CD8-positive, alpha-beta memory T cell (primary cell): ENCODE measurements at regions not wholly inside any gene's neighbourhood (a gene's known extent, or its start where the extent isn't known, plus 50 kb on each side); places are given as distances from the start of the nearest gene placed in this dataset.
"Not testable (repeated sequence)": the region's sequence is repeated elsewhere in the genome, so short reads cannot be mapped to it uniquely, and the experiment has no call there.

ENCODE experiments used
- CTCF ChIA-PET: fragments of 350-600 bp; sonication (Branson Sonifier 250); formaldehyde crosslinking; loops from one replicate; lab custom pipeline; 2021; ENCODE audit warnings: antibody characterized with exemption; lab: Charles Lee
- POLR2A ChIA-PET: fragments of 350-600 bp; sonication (Branson Sonifier 250); formaldehyde crosslinking; loops from one replicate; lab custom pipeline; 2021; ENCODE audit warnings: antibody characterized with exemption; lab: Charles Lee
- DNase-seq, 5 donors: peaks; one replicate each; pipeline versions ENCODE4 v3.0.0 to v3.0.0-alpha.2; 2020 to 2022; ENCODE audit warnings: mixed read lengths in 1 of 5
- H3K27ac ChIP-seq: one replicate; pipeline ENCODE4 v1.7.0; 2013; ENCODE audit warnings: low read depth, mild to moderate bottlenecking, low read length, moderate library complexity
- H3K27me3 ChIP-seq: 2 replicates; pipeline ENCODE4 v1.7.0; 2013; ENCODE audit warnings: low read length, mild to moderate bottlenecking; ENCODE audit not compliant: insufficient read depth, poor library complexity, severe bottlenecking
- H3K36me3 ChIP-seq: 2 replicates; pipeline ENCODE4 v1.7.0; 2013; ENCODE audit warnings: mild to moderate bottlenecking, low read length, moderate library complexity; ENCODE audit not compliant: insufficient read depth
- H3K4me1 ChIP-seq: 2 replicates; pipeline ENCODE4 v1.7.0; 2013; ENCODE audit warnings: mild to moderate bottlenecking, low read length, moderate library complexity; ENCODE audit not compliant: insufficient read depth
- H3K4me3 ChIP-seq: 2 replicates; pipeline ENCODE4 v1.7.0; 2013; ENCODE audit warnings: mild to moderate bottlenecking, low read length
- H3K9me3 ChIP-seq: 2 replicates; pipeline ENCODE4 v1.7.0; 2013; ENCODE audit warnings: mild to moderate bottlenecking, low read length
- H3K27ac Mint-ChIP-seq, 8 donors: one replicate each; pipeline ENCODE4 v1.8.0; 2020 to 2021; ENCODE audit warnings: mixed read lengths in 8 of 8, mild to moderate bottlenecking in 6 of 8, inconsistent platforms in 3 of 8, moderate library complexity in 3 of 8
- H3K27me3 Mint-ChIP-seq, 2 donors: one replicate each; pipeline ENCODE4 v1.8.0; 2020 to 2021; ENCODE audit warnings: mixed read lengths in 2 of 2, mild to moderate bottlenecking in 1 of 2, moderate library complexity in 1 of 2
- H3K36me3 Mint-ChIP-seq, 3 donors: one replicate each; pipeline ENCODE4 v1.8.0; 2020 to 2021; ENCODE audit warnings: mixed read lengths in 3 of 3, inconsistent platforms in 1 of 3, mild to moderate bottlenecking in 1 of 3
- H3K4me1 Mint-ChIP-seq, 3 donors: one replicate each; pipeline ENCODE4 v1.8.0; 2020 to 2021; ENCODE audit warnings: mixed read lengths in 3 of 3, inconsistent platforms in 1 of 3, mild to moderate bottlenecking in 1 of 3
- H3K4me3 Mint-ChIP-seq, 7 donors: one replicate each; pipeline ENCODE4 v1.8.0; 2020 to 2021; ENCODE audit warnings: mixed read lengths in 7 of 7, mild to moderate bottlenecking in 6 of 7, moderate library complexity in 4 of 7, inconsistent platforms in 2 of 7
- H3K9me3 Mint-ChIP-seq, 5 donors: one replicate each; pipeline ENCODE4 v1.8.0; 2020 to 2022; ENCODE audit warnings: mixed read lengths in 5 of 5, mild to moderate bottlenecking in 3 of 5, moderate library complexity in 2 of 5, inconsistent platforms in 1 of 5

- H3K9me3 ChIP-seq: no peaks in the 10 kb centered on the region
- H3K27me3 Mint-ChIP-seq: peaks cover 0 to 3% of the 10 kb centered on the region in 2 donors
- no peak overlapping the region for H3K27ac ChIP-seq
- no peak overlapping the region for H3K4me3 Mint-ChIP-seq
- H3K27ac Mint-ChIP-seq: no peak overlapping the region
- H3K27me3 ChIP-seq: no peaks in the 10 kb centered on the region
- DNase-seq: no peak
- H3K36me3 Mint-ChIP-seq: no peaks in the 10 kb centered on the region
- CTCF ChIA-PET: interaction anchor here (1.4 kb wide), 1 partner anchor 47 kb away, joined by 3 read pairs; no protein-coding TSS in a partner anchor
- no peaks in the 10 kb centered on the region for H3K4me1 Mint-ChIP-seq
- H3K4me3 ChIP-seq: no peak overlapping the region
- no peaks in the 10 kb centered on the region for H3K4me1 ChIP-seq
- POLR2A ChIA-PET: no interaction called here
- no peaks in the 10 kb centered on the region for H3K36me3 ChIP-seq
- peaks cover 4 to 13% (median 6%) of the 10 kb centered on the region in 5 donors for H3K9me3 Mint-ChIP-seq
These were observed 760.3 kb upstream of the SOX11 start for GRCh38 chr2:4931721-4932365.

- H3K36me3 ChIP-seq, H3K4me3 ChIP-seq, H3K27me3 Mint-ChIP-seq, POLR2A ChIA-PET, H3K9me3 ChIP-seq, DNase-seq, H3K4me3 Mint-ChIP-seq, H3K27ac ChIP-seq, CTCF ChIA-PET, H3K27ac Mint-ChIP-seq, H3K4me1 ChIP-seq, H3K4me1 Mint-ChIP-seq, H3K36me3 Mint-ChIP-seq, H3K27me3 ChIP-seq: not testable (repeated sequence)
- H3K9me3 Mint-ChIP-seq: peaks cover 2 to 16% (median 6%) of the 10 kb centered on the region in 5 donors
These were observed 756.9 kb upstream of the SOX11 start for GRCh38 chr2:4935291-4935690.

DNA sequence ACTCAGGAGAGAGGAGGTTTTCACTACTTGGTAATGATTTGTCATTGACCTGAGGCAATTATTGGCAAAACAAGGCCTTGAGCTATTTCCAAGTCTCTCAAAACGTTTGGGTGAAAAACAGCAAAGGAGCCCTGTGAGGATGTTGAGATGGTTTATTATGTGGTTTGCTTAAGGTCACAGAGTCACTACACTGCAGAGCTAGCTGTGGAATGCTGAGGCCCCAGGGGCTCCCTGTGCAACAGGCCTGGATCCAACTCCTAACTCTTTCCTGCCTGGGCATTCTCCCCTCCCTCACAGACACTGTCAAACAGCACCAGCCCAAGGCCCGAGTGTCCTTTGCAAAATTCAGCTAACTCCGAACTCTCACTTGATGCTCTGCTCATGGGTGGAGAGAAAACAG, 754.6 kb upstream of the SOX11 start:
- CTCF ChIA-PET: no interaction called here
- no peaks in the 10 kb centered on the region for H3K4me1 Mint-ChIP-seq
- no peaks in the 10 kb centered on the region for H3K36me3 Mint-ChIP-seq
- POLR2A ChIA-PET: no interaction called here
- Histone ChIP-seq H3K9me3 (no peaks in the 10 kb centered on the region), H3K27ac (no peak overlapping the region), H3K4me3 (no peak overlapping the region), H3K4me1 (no peaks in the 10 kb centered on the region), H3K36me3 (no peaks in the 10 kb centered on the region), H3K27me3 (no peaks in the 10 kb centered on the region)
- H3K27me3 Mint-ChIP-seq: no peaks in the 10 kb centered on the region
- peaks cover 2 to 18% (median 12%) of the 10 kb centered on the region in 5 donors for H3K9me3 Mint-ChIP-seq
- no peak for DNase-seq
- H3K4me3 Mint-ChIP-seq: no peak overlapping the region
- no peak overlapping the region for H3K27ac Mint-ChIP-seq

DNA sequence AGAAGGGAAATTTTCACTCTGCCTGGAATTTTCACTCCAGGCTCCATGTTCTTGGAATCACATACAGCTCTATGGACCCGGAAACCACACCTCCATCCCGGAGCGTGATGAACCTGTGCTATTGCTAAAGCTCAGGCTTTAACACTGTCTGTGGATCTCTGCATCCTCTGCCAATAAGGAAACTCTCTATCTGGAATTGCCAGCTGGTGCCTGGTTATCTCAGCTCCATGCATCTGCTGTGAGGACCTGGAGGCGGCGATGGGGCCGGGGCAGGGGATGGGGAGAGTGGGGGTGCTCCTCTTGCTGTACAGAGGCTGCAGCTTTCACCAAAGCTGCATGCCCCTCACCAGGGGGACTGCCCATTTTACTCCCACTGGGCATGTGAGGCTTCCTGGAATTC, 754.0 kb upstream of the SOX11 start:
- H3K4me3 ChIP-seq: no peak overlapping the region
- Mint-ChIP-seq H3K4me1 (no peaks in the 10 kb centered on the region), H3K4me3 (no peak overlapping the region), H3K27me3 (no peaks in the 10 kb centered on the region), H3K9me3 (peaks cover 2 to 15% (median 12%) of the 10 kb centered on the region in 5 donors), H3K36me3 (no peaks in the 10 kb centered on the region), H3K27ac (no peak overlapping the region)
- DNase-seq: no peak
- H3K27me3 ChIP-seq: no peaks in the 10 kb centered on the region
- no peaks in the 10 kb centered on the region for H3K4me1 ChIP-seq
- no peaks in the 10 kb centered on the region for H3K9me3 ChIP-seq
- no peaks in the 10 kb centered on the region for H3K36me3 ChIP-seq
- POLR2A ChIA-PET: no interaction called here
- CTCF ChIA-PET: no interaction called here
- H3K27ac ChIP-seq: no peak overlapping the region

GRCh38 chr2:4942441-4942840, 749.7 kb upstream of the SOX11 start:
- peaks cover 4 to 15% (median 7%) of the 10 kb centered on the region in 5 donors for H3K9me3 Mint-ChIP-seq
- no peaks in the 10 kb centered on the region for H3K4me1 ChIP-seq
- no peaks in the 10 kb centered on the region for H3K36me3 ChIP-seq
- no peak overlapping the region for H3K27ac ChIP-seq
- no peak for DNase-seq
- H3K9me3 ChIP-seq: no peaks in the 10 kb centered on the region
- POLR2A ChIA-PET: no interaction called here
- H3K27ac Mint-ChIP-seq: no peak overlapping the region
- no peaks in the 10 kb centered on the region for H3K27me3 ChIP-seq
- H3K4me3 Mint-ChIP-seq: no peak overlapping the region
- H3K36me3 Mint-ChIP-seq: no peaks in the 10 kb centered on the region
- H3K4me3 ChIP-seq: no peak overlapping the region
- CTCF ChIA-PET: no interaction called here
- H3K27me3 Mint-ChIP-seq: no peaks in the 10 kb centered on the region
- no peaks in the 10 kb centered on the region for H3K4me1 Mint-ChIP-seq

- no peak overlapping the region for H3K4me3 Mint-ChIP-seq
- no peak for DNase-seq
These were observed 744.3 kb upstream of the SOX11 start for GRCh38 chr2:4947911-4948310.

GRCh38 chr2:4951368-4951767, 740.8 kb upstream of the SOX11 start:
- H3K36me3 Mint-ChIP-seq: no peaks in the 10 kb centered on the region
- no peaks in the 10 kb centered on the region for H3K9me3 ChIP-seq
- no peaks in the 10 kb centered on the region for H3K27me3 Mint-ChIP-seq
- H3K27ac ChIP-seq: no peak overlapping the region
- ChIA-PET POLR2A (no interaction called here), CTCF (no interaction called here)
- H3K4me3 Mint-ChIP-seq: no peak overlapping the region
- no peaks in the 10 kb centered on the region for H3K27me3 ChIP-seq
- H3K4me1 ChIP-seq: no peaks in the 10 kb centered on the region
- H3K27ac Mint-ChIP-seq: no peak overlapping the region
- no peaks in the 10 kb centered on the region for H3K36me3 ChIP-seq
- H3K4me3 ChIP-seq: no peak overlapping the region
- H3K4me1 Mint-ChIP-seq: no peaks in the 10 kb centered on the region
- peaks cover 2 to 21% (median 4%) of the 10 kb centered on the region in 5 donors for H3K9me3 Mint-ChIP-seq
- DNase-seq: no peak

More at GRCh38 chr2:4947911-4948310, 744.3 kb upstream of the SOX11 start:
- Histone ChIP-seq H3K27me3 (no peaks in the 10 kb centered on the region), H3K9me3 (no peaks in the 10 kb centered on the region), H3K4me3 (no peak overlapping the region), H3K4me1 (no peaks in the 10 kb centered on the region), H3K36me3 (no peaks in the 10 kb centered on the region), H3K27ac (no peak overlapping the region)
- CTCF ChIA-PET: no interaction called here
- Mint-ChIP-seq H3K27me3 (no peaks in the 10 kb centered on the region), H3K27ac (no peak overlapping the region), H3K9me3 (peaks cover 4 to 15% (median 6%) of the 10 kb centered on the region in 5 donors), H3K36me3 (no peaks in the 10 kb centered on the region), H3K4me1 (no peaks in the 10 kb centered on the region)
- POLR2A ChIA-PET: no interaction called here

DNA sequence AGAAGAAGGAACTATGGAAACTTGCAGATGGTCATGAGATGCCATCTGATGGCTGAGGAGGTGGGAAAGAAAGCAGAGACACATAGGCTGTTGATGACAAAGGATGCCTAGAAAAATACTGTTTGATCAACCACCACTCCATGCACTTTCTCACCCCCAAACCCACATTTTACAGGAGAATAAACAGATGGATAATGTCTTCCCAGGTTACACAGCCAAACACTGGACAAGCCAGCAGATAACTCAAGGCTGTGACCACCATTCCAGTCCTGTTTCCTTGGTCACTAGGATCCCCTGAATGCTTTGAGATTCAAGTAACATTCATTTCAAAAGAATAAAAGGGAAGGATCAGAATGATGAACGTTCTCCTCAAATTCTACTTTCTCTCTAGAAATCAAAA, 733.0 kb upstream of the SOX11 start:
- POLR2A ChIA-PET: no interaction called here
- Mint-ChIP-seq H3K27ac (no peak overlapping the region), H3K9me3 (peaks cover 0 to 15% (median 3%) of the 10 kb centered on the region in 5 donors), H3K27me3 (no peaks in the 10 kb centered on the region), H3K4me1 (no peaks in the 10 kb centered on the region), H3K4me3 (no peak overlapping the region), H3K36me3 (no peaks in the 10 kb centered on the region)
- H3K4me3 ChIP-seq: no peak overlapping the region
- H3K36me3 ChIP-seq: no peaks in the 10 kb centered on the region
- H3K27me3 ChIP-seq: no peaks in the 10 kb centered on the region
- H3K4me1 ChIP-seq: no peaks in the 10 kb centered on the region
- no peaks in the 10 kb centered on the region for H3K9me3 ChIP-seq
- H3K27ac ChIP-seq: no peak overlapping the region
- CTCF ChIA-PET: no interaction called here
- no peak for DNase-seq
